ENCODE measurements at regions not wholly inside any gene's neighbourhood (a gene's known extent, or its start where the extent isn't known, plus 50 kb on each side); places are given as distances from the start of the nearest gene placed in this dataset.

DNA sequence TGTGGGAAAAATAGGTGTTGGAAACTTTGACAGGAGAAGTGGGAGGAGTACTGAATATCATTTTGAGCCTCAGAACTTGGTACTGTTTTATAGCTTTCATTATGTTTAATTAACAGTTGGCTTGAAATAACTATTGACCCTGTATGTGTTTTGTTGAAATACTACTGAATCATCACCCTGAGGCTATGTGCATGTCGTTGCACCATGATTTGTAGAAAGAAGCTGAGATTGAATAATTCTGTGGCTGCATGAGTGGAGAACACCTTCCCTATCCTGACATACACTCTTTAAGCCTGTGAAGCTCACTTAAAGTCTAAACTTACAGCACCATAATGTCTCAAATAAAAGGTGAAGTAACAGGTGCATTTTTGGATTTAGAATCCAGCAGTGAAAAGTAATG lies 656.5 kb downstream of the CDY2B start:
- no peak for DNase-seq (ENCODE audit: low read depth)
- TF ChIP-seq, protein P1, sequence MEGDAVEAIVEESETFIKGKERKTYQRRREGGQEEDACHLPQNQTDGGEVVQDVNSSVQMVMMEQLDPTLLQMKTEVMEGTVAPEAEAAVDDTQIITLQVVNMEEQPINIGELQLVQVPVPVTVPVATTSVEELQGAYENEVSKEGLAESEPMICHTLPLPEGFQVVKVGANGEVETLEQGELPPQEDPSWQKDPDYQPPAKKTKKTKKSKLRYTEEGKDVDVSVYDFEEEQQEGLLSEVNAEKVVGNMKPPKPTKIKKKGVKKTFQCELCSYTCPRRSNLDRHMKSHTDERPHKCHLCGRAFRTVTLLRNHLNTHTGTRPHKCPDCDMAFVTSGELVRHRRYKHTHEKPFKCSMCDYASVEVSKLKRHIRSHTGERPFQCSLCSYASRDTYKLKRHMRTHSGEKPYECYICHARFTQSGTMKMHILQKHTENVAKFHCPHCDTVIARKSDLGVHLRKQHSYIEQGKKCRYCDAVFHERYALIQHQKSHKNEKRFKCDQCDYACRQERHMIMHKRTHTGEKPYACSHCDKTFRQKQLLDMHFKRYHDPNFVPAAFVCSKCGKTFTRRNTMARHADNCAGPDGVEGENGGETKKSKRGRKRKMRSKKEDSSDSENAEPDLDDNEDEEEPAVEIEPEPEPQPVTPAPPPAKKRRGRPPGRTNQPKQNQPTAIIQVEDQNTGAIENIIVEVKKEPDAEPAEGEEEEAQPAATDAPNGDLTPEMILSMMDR (IDR thresholded peaks at IDR 0.05; ENCODE audit: control insufficient read depth, extremely low read depth, insufficient read depth), result no peak
- no peak overlapping the region for H3K4me3 ChIP-seq (ENCODE audit: low read depth, low read length)

DNA sequence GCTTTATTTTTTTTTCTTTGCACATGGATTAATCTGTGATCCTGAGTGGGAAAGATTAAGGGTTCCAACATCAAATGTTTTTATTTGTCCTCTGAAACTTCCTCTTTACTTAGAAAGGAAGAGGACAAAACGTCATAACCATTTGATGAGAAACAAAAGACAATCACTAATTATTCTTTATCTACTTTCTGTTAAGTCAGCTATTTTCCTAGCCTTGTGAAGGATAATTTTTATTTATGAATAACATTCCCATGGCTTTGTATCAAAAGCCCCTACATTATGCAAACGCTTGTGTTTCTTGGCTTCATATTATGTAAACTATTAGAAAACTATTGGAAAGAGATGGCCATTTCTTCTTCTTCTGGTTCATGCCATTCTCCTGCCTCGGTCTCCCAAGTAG lies 677.6 kb downstream of the CDY2B start:
- H3K4me3 ChIP-seq (ENCODE audit: low read depth, low read length), result no peak overlapping the region
- no peak for DNase-seq (ENCODE audit: low read depth)
- TF ChIP-seq, protein P1 (IDR thresholded peaks at IDR 0.05; ENCODE audit: control insufficient read depth, extremely low read depth, insufficient read depth), result no peak

DNA sequence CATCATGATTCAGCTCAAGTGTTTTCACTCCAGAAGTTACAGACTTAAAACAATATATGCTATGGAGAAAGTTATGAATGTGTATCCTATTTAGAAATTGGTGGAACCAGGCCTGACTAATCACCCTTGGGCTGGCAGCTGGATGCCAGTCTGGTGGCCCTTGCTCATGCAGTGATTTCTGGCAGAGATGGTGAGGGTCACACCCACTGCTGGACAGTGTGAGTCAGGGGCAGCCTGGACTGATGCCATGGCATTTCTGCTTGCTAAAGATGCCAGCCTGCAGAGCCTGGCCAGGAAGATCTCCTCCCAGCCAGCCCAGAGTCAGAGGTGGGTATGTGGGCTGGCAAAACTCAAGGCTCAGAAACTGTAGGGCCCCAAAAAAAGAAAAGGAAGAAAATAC lies 695.7 kb downstream of the CDY2B start:
- TF ChIP-seq, protein P1 (IDR thresholded peaks at IDR 0.05; ENCODE audit: control insufficient read depth, extremely low read depth, insufficient read depth), result no peak
- no peak overlapping the region for H3K4me3 ChIP-seq (ENCODE audit: low read depth, low read length)
- DNase-seq (ENCODE audit: low read depth), result no peak

DNA sequence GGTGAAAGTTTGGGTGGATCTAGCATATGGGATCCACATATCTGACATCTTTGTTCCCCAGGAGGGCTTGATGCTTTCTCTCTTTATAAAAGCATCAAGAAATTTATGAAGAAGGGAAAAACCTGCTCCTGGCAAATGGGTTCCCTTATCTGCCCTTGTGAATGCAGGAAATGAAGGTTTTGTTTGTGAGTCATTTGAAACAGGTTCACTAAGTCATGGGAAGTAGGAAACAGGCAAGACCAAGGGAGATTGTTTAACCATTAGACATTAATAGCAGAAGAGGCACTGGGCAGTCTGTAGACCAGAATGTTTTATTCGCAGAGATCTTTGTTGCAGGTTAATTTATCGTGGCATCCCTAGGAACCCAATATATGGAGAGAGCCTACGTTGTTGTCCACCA lies 713.1 kb downstream of the CDY2B start:
- TF ChIP-seq, protein P1 (IDR thresholded peaks at IDR 0.05; ENCODE audit: control insufficient read depth, extremely low read depth, insufficient read depth), result no peak
- H3K4me3 ChIP-seq (ENCODE audit: low read depth, low read length), result no peak overlapping the region
- DNase-seq (ENCODE audit: low read depth), result no peak

DNA sequence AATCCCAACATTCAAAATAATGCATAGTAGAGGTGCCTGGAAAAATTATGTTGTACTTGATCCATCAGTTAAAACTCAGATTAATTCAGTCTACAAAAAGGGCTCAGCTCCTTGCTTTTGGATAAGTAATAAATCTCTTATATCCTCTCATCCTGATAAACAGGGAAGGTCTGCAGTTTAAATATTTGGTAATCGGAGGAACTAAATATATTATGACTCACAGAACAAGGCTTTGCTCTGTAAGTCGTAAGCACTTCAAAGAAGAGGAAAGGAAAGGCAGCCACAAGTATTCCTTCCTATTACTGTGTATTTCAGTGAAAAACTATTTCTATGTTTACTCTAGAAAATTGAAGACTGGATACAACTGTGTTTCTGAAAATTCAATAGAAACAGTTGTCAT lies 757.9 kb downstream of the CDY2B start:
- no peak overlapping the region for H3K4me3 ChIP-seq (ENCODE audit: low read depth, low read length)
- TF ChIP-seq, protein P1 (IDR thresholded peaks at IDR 0.05; ENCODE audit: control insufficient read depth, extremely low read depth, insufficient read depth), result no peak
- no peak for DNase-seq (ENCODE audit: low read depth)

DNA sequence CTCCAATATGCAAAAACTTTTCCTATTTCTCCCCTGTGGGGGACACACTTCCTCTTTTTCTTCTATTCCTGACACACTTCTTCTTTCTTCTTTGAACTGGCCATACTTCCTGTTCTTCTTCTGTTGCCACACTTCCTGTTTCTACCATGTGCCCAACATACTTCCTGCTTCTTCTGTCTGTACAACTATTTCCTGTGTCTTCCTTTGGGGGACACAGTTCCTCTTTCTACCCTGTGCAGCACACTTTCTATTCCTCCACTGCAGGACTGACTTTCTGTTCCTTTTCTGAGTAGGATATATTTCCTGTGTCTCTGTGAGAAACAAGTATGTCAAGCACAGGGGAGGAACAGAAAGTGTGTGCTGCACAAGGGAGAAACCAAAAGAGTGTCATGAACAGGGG lies 794.7 kb downstream of the CDY2B start:
- TF ChIP-seq, protein P1 (IDR thresholded peaks at IDR 0.05; ENCODE audit: control insufficient read depth, extremely low read depth, insufficient read depth), result no peak
- no peak for DNase-seq (ENCODE audit: low read depth)
- no peak overlapping the region for H3K4me3 ChIP-seq (ENCODE audit: low read depth, low read length)

DNA sequence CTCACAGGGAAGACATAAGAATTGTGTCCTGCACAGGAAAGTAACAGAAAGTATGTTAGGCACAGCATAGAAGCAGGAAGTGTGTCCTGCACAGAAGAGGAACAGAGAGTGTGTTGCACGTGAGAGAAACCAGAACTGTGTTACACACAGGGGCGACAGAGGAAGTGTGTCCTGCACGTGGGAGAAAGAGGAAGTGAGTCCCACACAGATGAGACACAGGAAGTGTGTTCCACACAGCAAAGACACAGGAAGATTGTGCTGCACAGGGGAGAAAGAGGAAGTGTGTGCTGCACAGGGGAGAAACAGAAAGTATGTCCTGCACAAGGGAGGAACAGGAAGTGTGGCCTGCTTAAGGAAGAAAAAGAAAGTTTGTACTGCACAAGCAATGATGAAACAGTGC lies 800.1 kb downstream of the CDY2B start:
- no peak overlapping the region for H3K4me3 ChIP-seq (ENCODE audit: low read depth, low read length)
- TF ChIP-seq, protein P1 (IDR thresholded peaks at IDR 0.05; ENCODE audit: control insufficient read depth, extremely low read depth, insufficient read depth), result no peak
- no peak for DNase-seq (ENCODE audit: low read depth)
